Nephron progenitor cell (in vitro differentiated cells): ENCODE measurements at regions not wholly inside any gene's neighbourhood (a gene's known extent, or its start where the extent isn't known, plus 50 kb on each side); places are given as distances from the start of the nearest gene placed in this dataset.

Source experiments
- DNase-seq: peaks from one replicate; pipeline ENCODE4 v3.0.0; 2021
- H3K27ac Mint-ChIP-seq: 2 replicates; pipeline ENCODE4 v1.8.0; 2021; ENCODE audit warnings: mild to moderate bottlenecking, moderate library complexity, mixed read lengths
- H3K27me3 Mint-ChIP-seq: 2 replicates; pipeline ENCODE4 v1.8.0; 2021; ENCODE audit warnings: mild to moderate bottlenecking, low read depth, mixed read lengths; ENCODE audit not compliant: poor library complexity
- H3K36me3 Mint-ChIP-seq: 2 replicates; pipeline ENCODE4 v1.8.0; 2021; ENCODE audit warnings: low read depth, mixed read lengths
- H3K4me1 Mint-ChIP-seq: 2 replicates; pipeline ENCODE4 v1.8.0; 2021; ENCODE audit warnings: mixed read lengths
- H3K4me3 Mint-ChIP-seq: 2 replicates; pipeline ENCODE4 v1.8.0; 2021; ENCODE audit warnings: mild to moderate bottlenecking, moderate library complexity, mixed read lengths
- H3K9me3 Mint-ChIP-seq: 2 replicates; pipeline ENCODE4 v1.8.0; 2021; ENCODE audit warnings: mild to moderate bottlenecking, moderate library complexity, mixed read lengths
- TF ChIP-seq, protein P1 (sequence below): fragments of 200-600 bp; sonication (generic); IDR thresholded peaks from 2 replicates; pipeline ENCODE4 v1.5.0; 2021; ENCODE audit warnings: antibody characterized with exemption

- Mint-ChIP-seq H3K36me3 (no peaks in the 10 kb centered on the region), H3K27me3 (no peaks in the 10 kb centered on the region), H3K4me1 (no peaks in the 10 kb centered on the region), H3K4me3 (no peak overlapping the region), H3K27ac (no peak overlapping the region), H3K9me3 (no peaks in the 10 kb centered on the region)
- DNase-seq: no peak
- TF ChIP-seq, protein P1, sequence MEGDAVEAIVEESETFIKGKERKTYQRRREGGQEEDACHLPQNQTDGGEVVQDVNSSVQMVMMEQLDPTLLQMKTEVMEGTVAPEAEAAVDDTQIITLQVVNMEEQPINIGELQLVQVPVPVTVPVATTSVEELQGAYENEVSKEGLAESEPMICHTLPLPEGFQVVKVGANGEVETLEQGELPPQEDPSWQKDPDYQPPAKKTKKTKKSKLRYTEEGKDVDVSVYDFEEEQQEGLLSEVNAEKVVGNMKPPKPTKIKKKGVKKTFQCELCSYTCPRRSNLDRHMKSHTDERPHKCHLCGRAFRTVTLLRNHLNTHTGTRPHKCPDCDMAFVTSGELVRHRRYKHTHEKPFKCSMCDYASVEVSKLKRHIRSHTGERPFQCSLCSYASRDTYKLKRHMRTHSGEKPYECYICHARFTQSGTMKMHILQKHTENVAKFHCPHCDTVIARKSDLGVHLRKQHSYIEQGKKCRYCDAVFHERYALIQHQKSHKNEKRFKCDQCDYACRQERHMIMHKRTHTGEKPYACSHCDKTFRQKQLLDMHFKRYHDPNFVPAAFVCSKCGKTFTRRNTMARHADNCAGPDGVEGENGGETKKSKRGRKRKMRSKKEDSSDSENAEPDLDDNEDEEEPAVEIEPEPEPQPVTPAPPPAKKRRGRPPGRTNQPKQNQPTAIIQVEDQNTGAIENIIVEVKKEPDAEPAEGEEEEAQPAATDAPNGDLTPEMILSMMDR: no peak
Observed at GRCh38 chr7:91632234-91632940, 248.1 kb downstream of the MTERF1 start.

- DNase-seq: no peak
- no peaks in the 10 kb centered on the region for H3K9me3 Mint-ChIP-seq
- no peak overlapping the region for H3K27ac Mint-ChIP-seq
- no peaks in the 10 kb centered on the region for H3K36me3 Mint-ChIP-seq
- peaks cover 3% of the 10 kb centered on the region for H3K27me3 Mint-ChIP-seq
- H3K4me3 Mint-ChIP-seq: no peak overlapping the region
- TF ChIP-seq, protein P1: no peak
- H3K4me1 Mint-ChIP-seq: no peaks in the 10 kb centered on the region
Observed at GRCh38 chr7:91633013-91633441, 247.5 kb downstream of the MTERF1 start.

GRCh38 chr7:91634485-91635177 lies 245.9 kb downstream of the MTERF1 start:
- Mint-ChIP-seq H3K36me3 (no peaks in the 10 kb centered on the region), H3K4me1 (no peaks in the 10 kb centered on the region), H3K9me3 (no peaks in the 10 kb centered on the region), H3K4me3 (no peak overlapping the region), H3K27me3 (peaks cover 3% of the 10 kb centered on the region), H3K27ac (no peak overlapping the region)
- TF ChIP-seq, protein P1: no peak
- DNase-seq: no peak

DNA sequence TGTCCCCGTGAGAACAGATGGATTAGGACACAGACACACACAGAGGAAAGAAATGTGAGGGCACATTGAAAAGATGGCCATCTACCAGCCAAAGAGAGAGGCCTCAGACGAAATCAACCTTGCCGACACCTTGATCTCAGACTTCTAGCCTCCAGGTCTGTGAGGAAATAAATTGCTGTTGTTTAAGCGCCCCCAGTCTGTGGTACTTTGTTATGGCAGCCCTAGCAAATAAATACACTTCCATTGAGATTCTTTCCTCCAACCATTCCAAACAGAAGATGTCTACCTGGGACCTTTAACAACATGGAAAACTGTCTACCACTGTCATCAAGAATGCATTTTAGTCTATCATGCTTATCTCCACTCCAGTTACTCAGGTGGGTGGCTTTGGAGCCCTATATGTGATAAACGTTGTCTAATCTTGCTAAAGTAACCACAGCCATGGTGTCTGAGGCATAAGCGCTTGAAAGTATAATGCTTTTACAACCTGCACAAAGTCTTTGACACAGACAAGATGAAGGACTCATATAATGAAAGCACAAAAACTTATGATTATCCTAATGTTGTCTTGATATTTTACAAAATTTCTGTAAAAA lies 244.3 kb downstream of the MTERF1 start:
- DNase-seq: peak; percentile 11
- Mint-ChIP-seq H3K4me1 (no peaks in the 10 kb centered on the region), H3K9me3 (no peaks in the 10 kb centered on the region), H3K27me3 (peaks cover 3% of the 10 kb centered on the region), H3K27ac (no peak overlapping the region), H3K36me3 (no peaks in the 10 kb centered on the region), H3K4me3 (no peak overlapping the region)
- TF ChIP-seq, protein P1: peak; percentile 57

- no peak for DNase-seq
- H3K9me3 Mint-ChIP-seq: no peaks in the 10 kb centered on the region
- no peaks in the 10 kb centered on the region for H3K4me1 Mint-ChIP-seq
- H3K4me3 Mint-ChIP-seq: no peak overlapping the region
- H3K27ac Mint-ChIP-seq: no peak overlapping the region
- no peaks in the 10 kb centered on the region for H3K36me3 Mint-ChIP-seq
- peaks cover 3% of the 10 kb centered on the region for H3K27me3 Mint-ChIP-seq
- TF ChIP-seq, protein P1: no peak
Observed at GRCh38 chr7:91636728-91637127, 243.8 kb downstream of the MTERF1 start.
